Epidermal melanocyte (primary cell): ENCODE measurements at regions not wholly inside any gene's neighbourhood (a gene's known extent, or its start where the extent isn't known, plus 50 kb on each side); places are given as distances from the start of the nearest gene placed in this dataset.
"Not testable (repeated sequence)": the region's sequence is repeated elsewhere in the genome, so short reads cannot be mapped to it uniquely, and the experiment has no call there.

Experiments
- DNase-seq: peaks from one replicate; pipeline ENCODE4 v3.0.0; 2011; ENCODE audit warnings: low spot score; ENCODE audit not compliant: insufficient read length

GRCh38 chr4:147236806-147237205 is 244.1 kb upstream of the EDNRA start:
- DNase-seq: no peak

GRCh38 chr4:147244786-147245185 is 236.1 kb upstream of the EDNRA start:
- DNase-seq: no peak

- no peak for DNase-seq
Measured at GRCh38 chr4:147246096-147246495, 234.8 kb upstream of the EDNRA start.

- DNase-seq: not testable (repeated sequence)
Measured at GRCh38 chr4:147246528-147246927, 234.4 kb upstream of the EDNRA start.

- no peak for DNase-seq
Measured at GRCh38 chr4:147247579-147247978, 233.3 kb upstream of the EDNRA start.

GRCh38 chr4:147250062-147250461 is 230.8 kb upstream of the EDNRA start:
- DNase-seq: no peak

- not testable (repeated sequence) for DNase-seq
Measured at GRCh38 chr4:147255268-147255667, 225.6 kb upstream of the EDNRA start.

- not testable (repeated sequence) for DNase-seq
Measured at GRCh38 chr4:147259271-147259670, 221.6 kb upstream of the EDNRA start.

GRCh38 chr4:147284256-147284835 is 196.6 kb upstream of the EDNRA start:
- DNase-seq: no peak

- DNase-seq: no peak
Measured at GRCh38 chr4:147284935-147285334, 196.0 kb upstream of the EDNRA start.

GRCh38 chr4:147285751-147286150 is 195.1 kb upstream of the EDNRA start:
- DNase-seq: peak; percentile 45

GRCh38 chr4:147286846-147287587 is 193.9 kb upstream of the EDNRA start:
- no peak for DNase-seq

- no peak for DNase-seq
Measured at GRCh38 chr4:147287588-147287890, 193.4 kb upstream of the EDNRA start.

GRCh38 chr4:147288512-147288911 is 192.4 kb upstream of the EDNRA start:
- no peak for DNase-seq

- DNase-seq: no peak
Measured at GRCh38 chr4:147289181-147289580, 191.7 kb upstream of the EDNRA start.

GRCh38 chr4:147292604-147293313 is 188.1 kb upstream of the EDNRA start:
- DNase-seq: not testable (repeated sequence)

GRCh38 chr4:147293314-147293677 is 187.6 kb upstream of the EDNRA start:
- DNase-seq: not testable (repeated sequence)

- no peak for DNase-seq
Measured at GRCh38 chr4:147299205-147299604, 181.7 kb upstream of the EDNRA start.

- no peak for DNase-seq
Measured at GRCh38 chr4:147303174-147303872, 177.6 kb upstream of the EDNRA start.

- no peak for DNase-seq
Measured at GRCh38 chr4:147303873-147304229, 177.0 kb upstream of the EDNRA start.

- DNase-seq: no peak
Measured at GRCh38 chr4:147307896-147308674, 172.8 kb upstream of the EDNRA start.
